H1 (cell line): ENCODE measurements at regions not wholly inside any gene's neighbourhood (a gene's known extent, or its start where the extent isn't known, plus 50 kb on each side); places are given as distances from the start of the nearest gene placed in this dataset.

Experiments
- CTCF ChIA-PET: fragments of 300-600 bp; sonication (Branson Sonifier 250); formaldehyde crosslinking; loops from one replicate; lab custom pipeline; 2021; ENCODE audit not compliant: partially characterized antibody; lab: Charles Lee
- POLR2A ChIA-PET: fragments of 300-600 bp; sonication (Branson Sonifier 250); formaldehyde crosslinking; loops from one replicate; lab custom pipeline; 2021; ENCODE audit warnings: inconsistent platforms; ENCODE audit not compliant: partially characterized antibody; lab: Charles Lee
- DNase-seq, 2 experiments: peaks; one replicate each; pipeline versions ENCODE4 v3.0.0 to v3.0.0-alpha.2; 2010 to 2022; ENCODE audit warnings: low spot score in 2 of 2, low read depth in 1 of 2, mixed read lengths in 1 of 2
- FAIRE-seq: peaks from 2 replicates; lab custom pipeline; 2011; peaks lifted over from hg19 to GRCh38; lab: Jason Lieb, UNC
- H2AFZ ChIP-seq: 2 replicates; pipeline ENCODE4 v1.8.1; 2012; ENCODE audit warnings: low read length, inconsistent platforms
- H2AK5ac ChIP-seq: 2 replicates; pipeline ENCODE4 v1.6.1; 2013; ENCODE audit warnings: low read depth, low read length
- H2BK120ac ChIP-seq: replicated peaks from 2 replicates; pipeline ENCODE3; 2013; ENCODE audit warnings: low read depth, low read length, inconsistent platforms
- H2BK12ac ChIP-seq: 2 replicates; pipeline ENCODE4 v1.6.1; 2013; ENCODE audit warnings: low read depth, low read length
- H2BK15ac ChIP-seq: 2 replicates; pipeline ENCODE4 v1.6.1; 2013; ENCODE audit warnings: low read length
- H2BK20ac ChIP-seq: 2 replicates; pipeline ENCODE4 v1.6.1; 2013; ENCODE audit warnings: low read length
- H2BK5ac ChIP-seq: 2 replicates; pipeline ENCODE4 v1.6.1; 2013; ENCODE audit warnings: low read depth, low read length
- H3K14ac ChIP-seq: 2 replicates; pipeline ENCODE4 v1.6.1; 2013; ENCODE audit warnings: inconsistent platforms; ENCODE audit not compliant: insufficient read length
- H3K18ac ChIP-seq: 2 replicates; pipeline ENCODE4 v1.6.1; 2013; ENCODE audit warnings: low read length; ENCODE audit errors: extremely low read depth
- H3K23ac ChIP-seq: 2 replicates; pipeline ENCODE4 v1.6.1; 2013; ENCODE audit warnings: inconsistent platforms; ENCODE audit not compliant: insufficient read length
- H3K23me2 ChIP-seq: 2 replicates; pipeline ENCODE4 v1.6.1; 2013; ENCODE audit warnings: low read depth, low read length
- H3K27ac ChIP-seq: 2 replicates; pipeline ENCODE4 v1.6.1; 2011; ENCODE audit warnings: low read depth, low read length, inconsistent platforms
- H3K27me3 ChIP-seq, 4 experiments: replicated peaks in 1 of 4; 1 replicate in 1 of 4; 2 replicates in 3 of 4; pipeline versions ENCODE4 v1.6.1 to v1.8.1; 2011 to 2013; ENCODE audit warnings: low read length in 3 of 4, mild to moderate bottlenecking in 3 of 4, inconsistent platforms in 2 of 4, mixed read lengths in 2 of 4, moderate library complexity in 1 of 4; ENCODE audit not compliant: control insufficient read depth in 3 of 4, insufficient read depth in 3 of 4; ENCODE audit errors: extremely low read depth in 1 of 4
- H3K36me3 ChIP-seq, 4 experiments: 2 replicates each; pipeline versions ENCODE4 v1.6.1 to v1.8.1; 2011 to 2013; ENCODE audit warnings: mild to moderate bottlenecking in 4 of 4, low read length in 3 of 4, moderate library complexity in 2 of 4, control low read depth in 1 of 4, inconsistent platforms in 1 of 4; ENCODE audit not compliant: insufficient read depth in 4 of 4, control insufficient read depth in 2 of 4
- H3K4ac ChIP-seq: replicated peaks from 2 replicates; pipeline ENCODE3; 2013; ENCODE audit warnings: low read length, low read depth, mixed read lengths, inconsistent platforms; ENCODE audit not compliant: insufficient read length
- H3K4me1 ChIP-seq, 4 experiments: replicated peaks in 1 of 4; 1 replicate in 1 of 4; 2 replicates in 3 of 4; pipeline versions ENCODE4 v1.6.1 to v1.8.1; 2011 to 2013; ENCODE audit warnings: low read length in 3 of 4, inconsistent platforms in 2 of 4, mixed read lengths in 1 of 4; ENCODE audit not compliant: insufficient read depth in 4 of 4, control insufficient read depth in 3 of 4
- H3K4me2 ChIP-seq, 2 experiments: 2 replicates each; pipeline versions ENCODE4 v1.6.1 to v1.8.1; 2011 to 2013; ENCODE audit warnings: low read depth in 2 of 2, low read length in 2 of 2, control low read depth in 1 of 2, inconsistent platforms in 1 of 2, mild to moderate bottlenecking in 1 of 2; ENCODE audit not compliant: insufficient read depth in 1 of 2
- H3K4me3 ChIP-seq, 4 experiments: fragments of 200-600, 300-600 bp in 1 of 4; sonication (generic), shearing (Covaris generic), sonication (Bioruptor Twin) in 1 of 4; 2 replicates each; pipeline versions ENCODE4 v1.5.1 to v1.8.1; 2011 to 2016; ENCODE audit warnings: low read length in 4 of 4, low read depth in 3 of 4, control low read depth in 2 of 4, inconsistent platforms in 2 of 4, mild to moderate bottlenecking in 2 of 4, mixed read lengths in 1 of 4, moderate library complexity in 1 of 4; ENCODE audit not compliant: insufficient read depth in 2 of 4; ENCODE audit errors: extremely low read depth in 1 of 4
- H3K56ac ChIP-seq: replicated peaks from 2 replicates; pipeline ENCODE3; 2013; ENCODE audit warnings: low read depth, mild to moderate bottlenecking, mixed read lengths, low read length, inconsistent platforms; ENCODE audit not compliant: insufficient read length
- H3K79me1 ChIP-seq: 2 replicates; pipeline ENCODE4 v1.6.1; 2013; ENCODE audit warnings: low read depth, low read length, control low read depth
- H3K79me2 ChIP-seq, 2 experiments: 2 replicates each; pipeline versions ENCODE4 v1.6.1 to v1.8.1; 2012 to 2013; ENCODE audit warnings: low read length in 2 of 2, mild to moderate bottlenecking in 2 of 2, inconsistent platforms in 1 of 2; ENCODE audit not compliant: insufficient read depth in 2 of 2, control insufficient read depth in 1 of 2
- H3K9ac ChIP-seq, 4 experiments: replicated peaks in 1 of 4; 1 replicate in 1 of 4; 2 replicates in 3 of 4; pipeline versions ENCODE4 v1.6.1 to v1.8.1; 2011 to 2013; ENCODE audit warnings: low read depth in 3 of 4, low read length in 3 of 4, control low read depth in 2 of 4, mild to moderate bottlenecking in 2 of 4, moderate library complexity in 2 of 4, inconsistent platforms in 1 of 4; ENCODE audit errors: extremely low read depth in 1 of 4
- H3K9me3 ChIP-seq, 2 experiments: 2 replicates each; pipeline versions ENCODE4 v1.6.1 to v1.8.1; 2012 to 2013; ENCODE audit warnings: mild to moderate bottlenecking in 2 of 2, moderate library complexity in 2 of 2, control low read depth in 1 of 2, inconsistent platforms in 1 of 2, low read depth in 1 of 2, low read length in 1 of 2, mixed read lengths in 1 of 2; ENCODE audit not compliant: insufficient read depth in 2 of 2
- H4K20me1 ChIP-seq, 2 experiments: replicated peaks in 1 of 2; 2 replicates each; pipeline versions ENCODE3 to v1.8.1; 2011 to 2013; ENCODE audit warnings: inconsistent platforms in 2 of 2, low read length in 2 of 2, mild to moderate bottlenecking in 1 of 2; ENCODE audit not compliant: insufficient read depth in 2 of 2, control insufficient read depth in 1 of 2
- H4K5ac ChIP-seq: 2 replicates; pipeline ENCODE4 v1.6.1; 2013; ENCODE audit warnings: low read length, low read depth, mixed read lengths, inconsistent platforms; ENCODE audit not compliant: insufficient read length
- H4K8ac ChIP-seq: 2 replicates; pipeline ENCODE4 v1.8.0; 2013; ENCODE audit warnings: mild to moderate bottlenecking, moderate library complexity, low read length, inconsistent platforms; ENCODE audit not compliant: insufficient read depth; ENCODE audit errors: extremely low read depth
- H4K91ac ChIP-seq: replicated peaks from 2 replicates; pipeline ENCODE3; 2013; ENCODE audit warnings: low read length, mixed read lengths, inconsistent platforms; ENCODE audit not compliant: insufficient read length
- ATF3 ChIP-seq: IDR thresholded peaks from 2 replicates; pipeline ENCODE4 v1.6.1; 2011; ENCODE audit warnings: low read depth, mild to moderate bottlenecking, low read length; ENCODE audit not compliant: insufficient read depth
- CBX8 ChIP-seq: fragments of 300-800, 300-1000 bp; sonication (generic); IDR thresholded peaks from 2 replicates; pipeline ENCODE4 v1.7.1; 2016; ENCODE audit warnings: low read depth, low read length, borderline replicate concordance
- RAD21 ChIP-seq, 2 experiments: IDR thresholded peaks in 1 of 2; conservative IDR thresholded peaks in 1 of 2; 2 replicates each; pipeline ENCODE4 v1.6.1; 2011; ENCODE audit warnings: low read depth in 2 of 2, low read length in 2 of 2, improper control_type of control experiment in 1 of 2, inconsistent platforms in 1 of 2, mild to moderate bottlenecking in 1 of 2, moderate library complexity in 1 of 2
- TAF1 ChIP-seq: IDR thresholded peaks from 2 replicates; pipeline ENCODE4 v1.6.1; 2011; ENCODE audit warnings: mild to moderate bottlenecking, low read depth, low read length
- whole genome bisulfite sequencing, 2 experiments: shearing (Covaris generic) in 1 of 2; methylation state at CpG; one replicate each; pipeline versions ENCODE4 v1.1.6 to v1.1.7; 2013 to 2015; ENCODE audit warnings: low lambda C conversion rate in 2 of 2, mixed read lengths in 2 of 2, inconsistent platforms in 1 of 2, low coverage in 1 of 2, missing lambda C conversion rate in 1 of 2; ENCODE audit not compliant: insufficient replicate concordance in 2 of 2, insufficient coverage in 1 of 2, insufficient read length in 1 of 2; ENCODE audit errors: extremely low coverage in 1 of 2, missing lambda C conversion rate in 1 of 2; 5-methylcytosine and 5-hydroxymethylcytosine counted together

- POLR2A ChIA-PET, result no interaction called here
- FAIRE-seq, result no peak
- TF ChIP-seq RAD21 (IDR thresholded peaks at IDR 0.05 in 1 of 2, conservative IDR thresholded peaks at IDR 0.05 in 1 of 2; ENCODE audit: low read depth in 2 of 2, low read length in 2 of 2) (no peak), TAF1 (no peak), CBX8 (no peak), ATF3 (no peak)
Observed at GRCh38 chr16:79933603-79934002, 333.1 kb upstream of the MAF start.

More at GRCh38 chr16:79933603-79934002, 333.1 kb upstream of the MAF start:
- no peak overlapping the region for H3K9ac ChIP-seq
- no peak overlapping the region for H3K18ac ChIP-seq
- no peak overlapping the region for H2AK5ac ChIP-seq
- no peak overlapping the region for H3K4ac ChIP-seq
- no peak overlapping the region for H4K5ac ChIP-seq
- H3K27ac ChIP-seq, result no peak overlapping the region
- H2BK20ac ChIP-seq, result no peak overlapping the region
- H2BK12ac ChIP-seq, result no peak overlapping the region
- no peaks in the 10 kb centered on the region for H3K79me1 ChIP-seq
- H2BK5ac ChIP-seq, result no peak overlapping the region
- H2BK120ac ChIP-seq, result no peak overlapping the region
- no peaks in the 10 kb centered on the region for H4K20me1 ChIP-seq
- H3K79me2 ChIP-seq, result no peaks in the 10 kb centered on the region
- H3K56ac ChIP-seq, result no peak overlapping the region
- no peaks in the 10 kb centered on the region; the same call in 1 of the 2 replicates for H3K23me2 ChIP-seq
- CTCF ChIA-PET, result no interaction called here
- H3K23ac ChIP-seq, result no peak overlapping the region
- H2AFZ ChIP-seq, result no peak overlapping the region
- no peak overlapping the region for H4K8ac ChIP-seq
- no peak overlapping the region for H3K14ac ChIP-seq
- H3K9me3 ChIP-seq, result no peaks in the 10 kb centered on the region
- no peak for DNase-seq
- no peak overlapping the region for H4K91ac ChIP-seq
- H3K4me3 ChIP-seq, result no peak overlapping the region
- H3K4me2 ChIP-seq, result no peak overlapping the region
- 83% methylated on average over 8 of the region's 8 CpGs; no CpG with 5 or more reads in 1 of the 2 experiments for WGBS, 2 experiments
- H3K4me1 ChIP-seq, result no peaks in the 10 kb centered on the region
- no peaks in the 10 kb centered on the region for H3K36me3 ChIP-seq
- H2BK15ac ChIP-seq, result no peak overlapping the region
- 0 out of 7 replicates have a peak, but pooled peaks cover 0 to 2% (median 0%) of the 10 kb centered on the region in 4 experiments for H3K27me3 ChIP-seq
